ENCODE measurements at regions not wholly inside any gene's neighbourhood (a gene's known extent, or its start where the extent isn't known, plus 50 kb on each side); places are given as distances from the start of the nearest gene placed in this dataset.

DNA sequence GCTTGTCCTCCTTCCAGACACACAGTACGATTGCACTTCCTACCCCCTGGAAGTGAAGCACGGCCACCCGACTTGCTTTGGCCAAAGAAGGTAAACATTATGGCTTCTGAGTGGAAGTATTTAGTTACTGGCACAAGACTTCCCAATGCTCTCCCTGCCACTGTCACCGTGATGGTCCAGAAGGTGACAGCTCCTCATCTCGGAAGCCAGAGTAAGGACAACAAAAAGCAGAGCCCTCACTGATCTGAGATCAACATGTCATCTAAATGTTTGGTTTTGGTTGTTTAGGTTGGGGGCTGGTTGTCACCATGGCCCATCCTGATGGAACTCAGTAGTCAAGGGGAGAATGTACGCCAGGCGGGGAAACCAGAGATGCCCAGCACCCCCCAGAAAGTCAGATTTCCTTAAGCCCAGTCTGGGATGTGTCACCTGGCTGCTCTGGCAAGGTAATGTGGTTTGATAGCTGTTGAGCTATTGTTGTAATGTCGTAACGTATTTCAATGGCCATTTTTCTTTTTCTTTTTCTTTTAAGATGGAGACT is 170.1 kb upstream of the ZNF536 start:
- WGBS, 3 donors: 80 to 89% (median 86%) methylated on average over 9 of the region's 9 CpGs

GRCh38 chr19:30204721-30205120 is 167.5 kb upstream of the ZNF536 start:
- no peaks in the 10 kb centered on the region for H3K9me3 ChIP-seq (ENCODE audit: control insufficient read depth in 2 of 2, insufficient read depth in 1 of 2, low read depth in 1 of 2, low read length in 1 of 2)
- no peak for FAIRE-seq
- no peaks in the 10 kb centered on the region for H3K36me3 ChIP-seq (ENCODE audit: control insufficient read depth in 3 of 3, insufficient read depth in 2 of 3, low read depth in 1 of 3, low read length in 3 of 3)
- H3K27ac ChIP-seq (ENCODE audit: low read depth in 1 of 3, low read length in 2 of 3): no peak overlapping the region
- WGBS, 3 donors: 86 to 98% (median 97%) methylated on average over 3 of the region's 3 CpGs
- no peaks in the 10 kb centered on the region for H3K4me1 ChIP-seq (ENCODE audit: control insufficient read depth in 3 of 3, insufficient read depth in 2 of 3, low read depth in 1 of 3, low read length in 2 of 3)
- no peak for DNase-seq
- no peak overlapping the region for H3K4me3 ChIP-seq (ENCODE audit: low read depth in 1 of 3, low read length in 3 of 3)
- H3K27me3 ChIP-seq (ENCODE audit: control insufficient read depth in 3 of 3, insufficient read depth in 3 of 3, low read length in 3 of 3): no peaks in the 10 kb centered on the region

More for the DNA sequence above, 170.1 kb upstream of the ZNF536 start:
- Histone ChIP-seq H3K36me3 (ENCODE audit: control insufficient read depth in 3 of 3, insufficient read depth in 2 of 3, low read depth in 1 of 3, low read length in 3 of 3) (no peaks in the 10 kb centered on the region), H3K27me3 (ENCODE audit: control insufficient read depth in 3 of 3, insufficient read depth in 3 of 3, low read length in 3 of 3) (no peaks in the 10 kb centered on the region), H3K27ac (ENCODE audit: low read depth in 1 of 3, low read length in 2 of 3) (no peak overlapping the region), H3K4me3 (ENCODE audit: low read depth in 1 of 3, low read length in 3 of 3) (no peak overlapping the region), H3K4me1 (ENCODE audit: control insufficient read depth in 3 of 3, insufficient read depth in 2 of 3, low read depth in 1 of 3, low read length in 2 of 3) (no peaks in the 10 kb centered on the region), H3K9me3 (ENCODE audit: control insufficient read depth in 2 of 2, insufficient read depth in 1 of 2, low read depth in 1 of 2, low read length in 1 of 2) (no peaks in the 10 kb centered on the region)
- FAIRE-seq: no peak
- DNase-seq: no peak

GRCh38 chr19:30206187-30206586 is 166.0 kb upstream of the ZNF536 start:
- no peak overlapping the region for H3K4me3 ChIP-seq (ENCODE audit: low read depth in 1 of 3, low read length in 3 of 3)
- no peak for FAIRE-seq
- DNase-seq: no peak
- H3K27me3 ChIP-seq (ENCODE audit: control insufficient read depth in 3 of 3, insufficient read depth in 3 of 3, low read length in 3 of 3): no peaks in the 10 kb centered on the region
- no peaks in the 10 kb centered on the region for H3K36me3 ChIP-seq (ENCODE audit: control insufficient read depth in 3 of 3, insufficient read depth in 2 of 3, low read depth in 1 of 3, low read length in 3 of 3)
- H3K4me1 ChIP-seq (ENCODE audit: control insufficient read depth in 3 of 3, insufficient read depth in 2 of 3, low read depth in 1 of 3, low read length in 2 of 3): no peaks in the 10 kb centered on the region
- no peak overlapping the region for H3K27ac ChIP-seq (ENCODE audit: low read depth in 1 of 3, low read length in 2 of 3)
- WGBS, 3 donors: 90 to 95% (median 93%) methylated on average over 6 of the region's 6 CpGs
- no peaks in the 10 kb centered on the region for H3K9me3 ChIP-seq (ENCODE audit: control insufficient read depth in 2 of 2, insufficient read depth in 1 of 2, low read depth in 1 of 2, low read length in 1 of 2)

- FAIRE-seq (no peak), DNase-seq (no peak)
- Histone ChIP-seq H3K27ac (ENCODE audit: low read depth in 1 of 3, low read length in 2 of 3) (no peak overlapping the region), H3K9me3 (ENCODE audit: control insufficient read depth in 2 of 2, insufficient read depth in 1 of 2, low read depth in 1 of 2, low read length in 1 of 2) (no peaks in the 10 kb centered on the region), H3K4me1 (ENCODE audit: control insufficient read depth in 3 of 3, insufficient read depth in 2 of 3, low read depth in 1 of 3, low read length in 2 of 3) (no peaks in the 10 kb centered on the region), H3K27me3 (ENCODE audit: control insufficient read depth in 3 of 3, insufficient read depth in 3 of 3, low read length in 3 of 3) (no peaks in the 10 kb centered on the region), H3K36me3 (ENCODE audit: control insufficient read depth in 3 of 3, insufficient read depth in 2 of 3, low read depth in 1 of 3, low read length in 3 of 3) (no peaks in the 10 kb centered on the region), H3K4me3 (ENCODE audit: low read depth in 1 of 3, low read length in 3 of 3) (no peak overlapping the region)
- 67 to 74% (median 74%) methylated on average over 6 of the region's 6 CpGs for WGBS, 3 donors
Measured at GRCh38 chr19:30207357-30207756, 164.8 kb upstream of the ZNF536 start.

- FAIRE-seq: no peak
- no peak overlapping the region for H3K27ac ChIP-seq (ENCODE audit: low read depth in 1 of 3, low read length in 2 of 3)
- no peaks in the 10 kb centered on the region for H3K27me3 ChIP-seq (ENCODE audit: control insufficient read depth in 3 of 3, insufficient read depth in 3 of 3, low read length in 3 of 3)
- no peaks in the 10 kb centered on the region for H3K4me1 ChIP-seq (ENCODE audit: control insufficient read depth in 3 of 3, insufficient read depth in 2 of 3, low read depth in 1 of 3, low read length in 2 of 3)
- DNase-seq: no peak
- H3K36me3 ChIP-seq (ENCODE audit: control insufficient read depth in 3 of 3, insufficient read depth in 2 of 3, low read depth in 1 of 3, low read length in 3 of 3): no peaks in the 10 kb centered on the region
- 83 to 91% (median 86%) methylated on average over 18 of the region's 18 CpGs for WGBS, 3 donors
- H3K4me3 ChIP-seq (ENCODE audit: low read depth in 1 of 3, low read length in 3 of 3): no peak overlapping the region
- H3K9me3 ChIP-seq (ENCODE audit: control insufficient read depth in 2 of 2, insufficient read depth in 1 of 2, low read depth in 1 of 2, low read length in 1 of 2): no peaks in the 10 kb centered on the region
Measured at GRCh38 chr19:30208436-30209060, 163.6 kb upstream of the ZNF536 start.

DNA sequence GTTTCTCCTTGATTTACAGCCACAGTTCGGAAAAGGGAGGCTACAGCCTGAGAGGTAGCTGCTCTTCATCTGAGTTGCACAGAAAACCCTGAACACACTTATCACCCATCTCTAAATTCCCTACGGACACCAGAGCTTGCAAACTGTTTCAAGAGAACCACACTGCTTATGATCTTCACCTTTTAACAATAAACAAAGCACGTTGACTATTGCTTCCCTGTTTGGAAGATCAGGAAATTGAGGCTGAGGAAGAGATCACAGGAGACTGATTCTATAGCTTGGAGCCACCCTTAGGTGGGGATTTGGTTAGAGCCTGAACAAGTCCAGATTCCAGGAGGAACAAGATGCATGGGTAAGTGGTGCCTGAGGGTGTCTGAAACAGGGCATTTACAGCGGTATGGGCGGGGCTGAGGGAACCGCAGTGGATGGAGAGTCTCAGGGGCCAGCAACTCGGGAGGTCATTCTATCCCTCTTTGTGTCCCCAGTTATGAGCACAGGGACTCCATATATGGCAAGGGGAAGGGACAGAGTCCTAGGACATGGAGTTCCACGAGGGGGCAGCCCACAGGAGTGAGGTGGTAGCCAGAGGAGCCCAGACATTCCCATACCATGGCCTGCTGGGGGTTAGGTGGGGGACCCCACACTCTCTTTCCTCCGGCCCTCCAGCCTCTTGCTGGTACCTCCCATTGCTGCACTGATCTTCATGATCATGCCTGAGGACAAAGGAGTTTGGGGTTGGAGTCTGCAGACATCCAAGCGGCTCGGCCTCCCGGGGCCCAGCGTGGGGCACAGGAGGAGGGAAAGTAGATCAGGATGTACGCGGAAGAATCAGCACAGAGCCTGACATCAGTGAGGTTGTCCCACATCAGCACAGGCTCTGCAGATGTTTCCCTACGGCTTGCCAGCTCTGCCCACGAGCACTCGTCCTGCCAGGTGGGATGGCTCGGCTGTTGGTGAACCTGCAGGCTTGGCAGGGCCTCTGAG is 162.3 kb upstream of the ZNF536 start:
- peaks cover 0 to 1% (median 0%) of the 10 kb centered on the region in 3 donors for H3K27me3 ChIP-seq (ENCODE audit: control insufficient read depth in 3 of 3, insufficient read depth in 3 of 3, low read length in 3 of 3)
- H3K36me3 ChIP-seq (ENCODE audit: control insufficient read depth in 3 of 3, insufficient read depth in 2 of 3, low read depth in 1 of 3, low read length in 3 of 3): no peaks in the 10 kb centered on the region
- H3K4me3 ChIP-seq (ENCODE audit: low read depth in 1 of 3, low read length in 3 of 3): no peak overlapping the region
- no peak overlapping the region for H3K27ac ChIP-seq (ENCODE audit: low read depth in 1 of 3, low read length in 2 of 3)
- FAIRE-seq: no peak
- no peaks in the 10 kb centered on the region for H3K4me1 ChIP-seq (ENCODE audit: control insufficient read depth in 3 of 3, insufficient read depth in 2 of 3, low read depth in 1 of 3, low read length in 2 of 3)
- no peak for DNase-seq
- no peaks in the 10 kb centered on the region for H3K9me3 ChIP-seq (ENCODE audit: control insufficient read depth in 2 of 2, insufficient read depth in 1 of 2, low read depth in 1 of 2, low read length in 1 of 2)
- 57 to 70% (median 60%) methylated on average over 19 of the region's 19 CpGs for WGBS, 3 donors

DNA sequence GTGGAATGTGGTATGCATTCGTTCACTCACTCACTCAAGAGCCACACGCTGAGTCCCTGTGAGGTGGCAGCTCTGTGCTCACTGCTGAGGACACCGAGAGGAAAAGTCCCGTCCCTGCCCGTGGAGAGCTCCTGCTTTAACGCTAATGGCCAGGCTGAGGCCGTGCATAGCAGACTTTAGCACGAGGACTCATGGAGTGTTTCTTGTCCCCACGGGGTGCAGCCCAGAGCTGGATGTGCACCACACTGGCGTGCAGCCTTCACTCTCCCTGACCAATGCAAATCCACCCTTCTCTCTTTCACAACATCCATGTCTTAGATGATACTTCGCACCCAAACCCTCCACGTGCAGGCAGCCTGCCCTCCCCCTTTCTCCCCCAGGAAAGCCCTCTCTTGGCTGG is 159.6 kb upstream of the ZNF536 start:
- whole genome bisulfite sequencing, 3 donors: 79 to 84% (median 82%) methylated on average over 12 of the region's 12 CpGs
- no peaks in the 10 kb centered on the region for H3K4me1 ChIP-seq (ENCODE audit: control insufficient read depth in 3 of 3, insufficient read depth in 2 of 3, low read depth in 1 of 3, low read length in 2 of 3)
- H3K36me3 ChIP-seq (ENCODE audit: control insufficient read depth in 3 of 3, insufficient read depth in 2 of 3, low read depth in 1 of 3, low read length in 3 of 3): no peaks in the 10 kb centered on the region
- peaks cover 0 to 1% (median 0%) of the 10 kb centered on the region in 3 donors for H3K27me3 ChIP-seq (ENCODE audit: control insufficient read depth in 3 of 3, insufficient read depth in 3 of 3, low read length in 3 of 3)
- H3K27ac ChIP-seq (ENCODE audit: low read depth in 1 of 3, low read length in 2 of 3): no peak overlapping the region
- FAIRE-seq (no peak), DNase-seq (no peak)
- H3K9me3 ChIP-seq (ENCODE audit: control insufficient read depth in 2 of 2, insufficient read depth in 1 of 2, low read depth in 1 of 2, low read length in 1 of 2): no peaks in the 10 kb centered on the region
- H3K4me3 ChIP-seq (ENCODE audit: low read depth in 1 of 3, low read length in 3 of 3): no peak overlapping the region

- Histone ChIP-seq H3K9me3 (ENCODE audit: control insufficient read depth in 2 of 2, insufficient read depth in 1 of 2, low read depth in 1 of 2, low read length in 1 of 2) (no peaks in the 10 kb centered on the region), H3K4me1 (ENCODE audit: control insufficient read depth in 3 of 3, insufficient read depth in 2 of 3, low read depth in 1 of 3, low read length in 2 of 3) (no peaks in the 10 kb centered on the region), H3K27ac (ENCODE audit: low read depth in 1 of 3, low read length in 2 of 3) (no peak overlapping the region), H3K27me3 (ENCODE audit: control insufficient read depth in 3 of 3, insufficient read depth in 3 of 3, low read length in 3 of 3) (peaks cover 0 to 1% (median 0%) of the 10 kb centered on the region in 3 donors), H3K36me3 (ENCODE audit: control insufficient read depth in 3 of 3, insufficient read depth in 2 of 3, low read depth in 1 of 3, low read length in 3 of 3) (no peaks in the 10 kb centered on the region), H3K4me3 (ENCODE audit: low read depth in 1 of 3, low read length in 3 of 3) (no peak overlapping the region)
- 27 to 33% (median 31%) methylated on average over 4 of the region's 4 CpGs for WGBS, 3 donors
- DNase-seq (no peak), FAIRE-seq (no peak)
Measured at GRCh38 chr19:30214651-30215051, 157.5 kb upstream of the ZNF536 start.

All from small intestine (tissue), 7 donors.